ENCODE measurements at regions not wholly inside any gene's neighbourhood (a gene's known extent, or its start where the extent isn't known, plus 50 kb on each side); places are given as distances from the start of the nearest gene placed in this dataset.
"Not testable (repeated sequence)": the region's sequence is repeated elsewhere in the genome, so short reads cannot be mapped to it uniquely, and the experiment has no call there.

GRCh38 chr6:101114703-101115102, 233.6 kb upstream of the ASCC3 start:
- DNase-seq, result peak in 1 of 5 experiments; percentile 7

- no peak for DNase-seq
These were observed 235.2 kb upstream of the ASCC3 start for GRCh38 chr6:101116337-101116736.

- DNase-seq, result no peak
These were observed 236.4 kb upstream of the ASCC3 start for GRCh38 chr6:101117393-101118135.

GRCh38 chr6:101118136-101118396, 236.9 kb upstream of the ASCC3 start:
- no peak for DNase-seq

- no peak for DNase-seq
These were observed 239.6 kb upstream of the ASCC3 start for GRCh38 chr6:101120747-101121146.

GRCh38 chr6:101125380-101125971, 244.3 kb upstream of the ASCC3 start:
- DNase-seq, result no peak

- no peak for DNase-seq
These were observed 245.4 kb upstream of the ASCC3 start for GRCh38 chr6:101126501-101126900.

GRCh38 chr6:101129851-101130250, 248.7 kb upstream of the ASCC3 start:
- DNase-seq, result no peak

- DNase-seq, result no peak
These were observed 247.1 kb upstream of the GRIK2 start for GRCh38 chr6:101146389-101146788.

- no peak for DNase-seq
These were observed 243.3 kb upstream of the GRIK2 start for GRCh38 chr6:101150226-101150625.

- not testable (repeated sequence) for DNase-seq
These were observed 235.9 kb upstream of the GRIK2 start for GRCh38 chr6:101157638-101158037.

GRCh38 chr6:101163611-101164010, 229.9 kb upstream of the GRIK2 start:
- no peak for DNase-seq

GRCh38 chr6:101167638-101168037, 225.9 kb upstream of the GRIK2 start:
- DNase-seq, result no peak

GRCh38 chr6:101171049-101171448, 222.5 kb upstream of the GRIK2 start:
- DNase-seq, result not testable (repeated sequence)

GRCh38 chr6:101178748-101179147, 214.8 kb upstream of the GRIK2 start:
- no peak for DNase-seq

GRCh38 chr6:101181006-101181405, 212.5 kb upstream of the GRIK2 start:
- no peak for DNase-seq

- not testable (repeated sequence) for DNase-seq
These were observed 205.2 kb upstream of the GRIK2 start for GRCh38 chr6:101188285-101188798.

- DNase-seq, result no peak
These were observed 197.9 kb upstream of the GRIK2 start for GRCh38 chr6:101195588-101195987.

- no peak for DNase-seq
These were observed 194.1 kb upstream of the GRIK2 start for GRCh38 chr6:101199441-101199840.

- DNase-seq, result no peak
These were observed 190.6 kb upstream of the GRIK2 start for GRCh38 chr6:101202867-101203374.

GRCh38 chr6:101203664-101204063, 189.8 kb upstream of the GRIK2 start:
- no peak for DNase-seq

GRCh38 chr6:101208152-101208551, 185.4 kb upstream of the GRIK2 start:
- DNase-seq, result no peak

GRCh38 chr6:101212640-101213039, 180.9 kb upstream of the GRIK2 start:
- no peak for DNase-seq

- no peak for DNase-seq
These were observed 171.5 kb upstream of the GRIK2 start for GRCh38 chr6:101222007-101222406.

Measured in T-helper 2 cell (primary cell).